Pancreas (tissue), 10 donors: ENCODE measurements at regions not wholly inside any gene's neighbourhood (a gene's known extent, or its start where the extent isn't known, plus 50 kb on each side); places are given as distances from the start of the nearest gene placed in this dataset.

Experiments
- ATAC-seq, 4 donors: fragments of 200-7000 bp; cut with Tn5 transposase; one replicate each; pipeline versions ENCODE4 v1.8.0 to v1.9.1; 2020; ENCODE audit warnings: mild to moderate bottlenecking in 4 of 4, moderate library complexity in 4 of 4
- DNase-seq, 6 donors: peaks; one replicate each; pipeline ENCODE4 v3.0.0-alpha.2; 2020
- FAIRE-seq: peaks from 2 replicates; lab custom pipeline; 2012; peaks lifted over from hg19 to GRCh38; lab: Jason Lieb, UNC
- H3K27ac ChIP-seq, 4 donors: fragments of 200-600 bp; sonication (generic); 1 replicate in 3 of 4; 2 replicates in 1 of 4; pipeline versions ENCODE4 v1.5.0 to v1.8.0; 2020
- H3K27me3 ChIP-seq, 4 donors: fragments of 200-600 bp; one replicate each; pipeline ENCODE4 v1.8.0; 2021
- H3K36me3 ChIP-seq, 3 donors: fragments of 200-600 bp; sonication (generic) in 1 of 3; one replicate each; pipeline versions ENCODE4 v1.5.0 to v1.8.0; 2020 to 2021
- H3K4me1 ChIP-seq, 3 donors: fragments of 200-600 bp; one replicate each; pipeline ENCODE4 v1.8.0; 2021
- H3K4me3 ChIP-seq, 4 donors: fragments of 200-600 bp; sonication (generic) in 2 of 4; one replicate each; pipeline versions ENCODE4 v1.5.0 to v1.8.0; 2020 to 2021
- H3K9me3 ChIP-seq, 4 donors: fragments of 200-600 bp; one replicate each; pipeline ENCODE4 v1.8.0; 2021
- WGBS, 2 donors: extraction: QIAGEN DNeasy Blood & Tissue Kit; methylation state at CpG; one replicate each; pipeline ENCODE4 v1.1.7; 2013; 5-methylcytosine and 5-hydroxymethylcytosine counted together
- intact Hi-C, 3 donors: fragments of 100-400 bp; cut with DNase I; formaldehyde crosslinking; loops; one replicate each; pipeline versions ENCODE4 v1.11.1 to v1.14.2; 2022
- TF ChIP-seq, protein P1 (sequence below), 4 donors: fragments of 200-600 bp; sonication (generic) in 3 of 4; IDR thresholded peaks; one replicate each; pipeline versions ENCODE4 v1.5.0 to v1.8.0; 2021; ENCODE audit warnings: antibody characterized with exemption in 4 of 4
- donor health status: healthy with polysubstance abuse.
- donor health status: DM: no; HTN: no; CAD: no; lungs with moderate emphysema.
- donor health status: DM: no; HTN: no; CAD: no.
- donor health status: control.
- donor health status: control.
- donor health status: Bipolar disorder and iron deficiency.
- donor health status: DM: yes; HTN: yes; CAD: no.
- donor health status: DM: no; HTN: no; CAD: no.
- donor health status: DM: no; HTN: no; CAD: no.
- donor health status: DM: yes; HTN: yes; CAD: no.

GRCh38 chr6:24991810-24992467 lies 56.2 kb upstream of the RIPOR2 start:
- H3K27me3 ChIP-seq: no peaks in the 10 kb centered on the region
- H3K9me3 ChIP-seq: no peaks in the 10 kb centered on the region
- DNase-seq: peak in 5 of 6 donors; percentile 28 to 59 (median 37)
- TF ChIP-seq, protein P1, sequence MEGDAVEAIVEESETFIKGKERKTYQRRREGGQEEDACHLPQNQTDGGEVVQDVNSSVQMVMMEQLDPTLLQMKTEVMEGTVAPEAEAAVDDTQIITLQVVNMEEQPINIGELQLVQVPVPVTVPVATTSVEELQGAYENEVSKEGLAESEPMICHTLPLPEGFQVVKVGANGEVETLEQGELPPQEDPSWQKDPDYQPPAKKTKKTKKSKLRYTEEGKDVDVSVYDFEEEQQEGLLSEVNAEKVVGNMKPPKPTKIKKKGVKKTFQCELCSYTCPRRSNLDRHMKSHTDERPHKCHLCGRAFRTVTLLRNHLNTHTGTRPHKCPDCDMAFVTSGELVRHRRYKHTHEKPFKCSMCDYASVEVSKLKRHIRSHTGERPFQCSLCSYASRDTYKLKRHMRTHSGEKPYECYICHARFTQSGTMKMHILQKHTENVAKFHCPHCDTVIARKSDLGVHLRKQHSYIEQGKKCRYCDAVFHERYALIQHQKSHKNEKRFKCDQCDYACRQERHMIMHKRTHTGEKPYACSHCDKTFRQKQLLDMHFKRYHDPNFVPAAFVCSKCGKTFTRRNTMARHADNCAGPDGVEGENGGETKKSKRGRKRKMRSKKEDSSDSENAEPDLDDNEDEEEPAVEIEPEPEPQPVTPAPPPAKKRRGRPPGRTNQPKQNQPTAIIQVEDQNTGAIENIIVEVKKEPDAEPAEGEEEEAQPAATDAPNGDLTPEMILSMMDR (IDR thresholded peaks at IDR 0.05): peak; percentile 50 to 75 (median 64)
- no peaks in the 10 kb centered on the region for H3K36me3 ChIP-seq
- no peak overlapping the region for H3K27ac ChIP-seq
- WGBS, 2 donors: 71 to 78% methylated on average over 5 of the region's 5 CpGs
- no peaks in the 10 kb centered on the region for H3K4me1 ChIP-seq
- no peak for FAIRE-seq
- ATAC-seq: peak; percentile 72 to 97 (median 92)
- intact Hi-C loops: loop anchor here in 1 of 3 donors (10.0 kb wide), 1 partner anchor 137 kb away; no protein-coding TSS in a partner anchor
- H3K4me3 ChIP-seq: no peak overlapping the region

DNA sequence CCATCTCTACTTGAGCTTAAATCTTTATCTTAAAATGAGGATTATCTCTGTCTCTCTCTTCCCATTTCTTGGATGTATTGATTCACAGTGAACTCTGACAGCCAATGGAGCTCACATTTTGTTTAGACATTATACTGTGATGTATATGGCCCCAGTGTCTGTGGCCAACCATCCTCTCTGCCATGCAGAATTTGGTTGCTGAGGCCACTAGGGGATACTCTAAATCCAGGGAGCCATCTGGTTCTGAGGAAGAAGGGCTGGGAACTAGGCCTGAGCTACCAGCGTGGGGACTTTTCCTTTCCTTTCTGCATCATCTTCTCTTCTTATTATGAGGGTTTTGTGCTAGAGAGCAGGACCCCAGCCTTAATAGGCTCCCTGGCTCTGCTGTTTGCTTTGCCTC lies 59.1 kb upstream of the RIPOR2 start:
- no peak overlapping the region for H3K27ac ChIP-seq
- H3K4me1 ChIP-seq: no peaks in the 10 kb centered on the region
- H3K9me3 ChIP-seq: no peaks in the 10 kb centered on the region
- WGBS, 2 donors: 80 to 93% methylated on average over 1 of the region's 1 CpG
- no peaks in the 10 kb centered on the region for H3K27me3 ChIP-seq
- TF ChIP-seq, protein P1 (IDR thresholded peaks at IDR 0.05): no peak
- no peak for ATAC-seq
- H3K36me3 ChIP-seq: no peaks in the 10 kb centered on the region
- DNase-seq: no peak
- intact Hi-C loops: loop anchor here in 1 of 3 donors (10.0 kb wide), 1 partner anchor 140 kb away; no protein-coding TSS in a partner anchor
- no peak for FAIRE-seq
- no peak overlapping the region for H3K4me3 ChIP-seq

- no peaks in the 10 kb centered on the region for H3K36me3 ChIP-seq
- no peak overlapping the region for H3K27ac ChIP-seq
- no peak for FAIRE-seq
- ATAC-seq: no peak
- WGBS, 2 donors: 77 to 100% methylated on average over 4 of the region's 4 CpGs
- intact Hi-C loops: loop anchor here in 1 of 3 donors (10.0 kb wide), 1 partner anchor 140 kb away; no protein-coding TSS in a partner anchor
- no peaks in the 10 kb centered on the region for H3K9me3 ChIP-seq
- TF ChIP-seq, protein P1 (IDR thresholded peaks at IDR 0.05): no peak
- no peaks in the 10 kb centered on the region for H3K27me3 ChIP-seq
- no peak for DNase-seq
- H3K4me1 ChIP-seq: no peaks in the 10 kb centered on the region
- H3K4me3 ChIP-seq: no peak overlapping the region
Observed at GRCh38 chr6:24995270-24995669, 59.5 kb upstream of the RIPOR2 start.

GRCh38 chr6:24996269-24996836 lies 60.6 kb upstream of the RIPOR2 start:
- H3K4me3 ChIP-seq: no peak overlapping the region
- intact Hi-C loops: loop anchor here in 1 of 3 donors (10.0 kb wide), 1 partner anchor 142 kb away; no protein-coding TSS in a partner anchor
- H3K9me3 ChIP-seq: no peaks in the 10 kb centered on the region
- peak in 2 of 4 donors; percentile 29 to 43 for ATAC-seq
- no peak for FAIRE-seq
- WGBS, 2 donors: 60 to 61% methylated on average over 5 of the region's 5 CpGs
- H3K36me3 ChIP-seq: no peaks in the 10 kb centered on the region
- TF ChIP-seq, protein P1 (IDR thresholded peaks at IDR 0.05): no peak
- no peak overlapping the region for H3K27ac ChIP-seq
- no peaks in the 10 kb centered on the region for H3K4me1 ChIP-seq
- no peaks in the 10 kb centered on the region for H3K27me3 ChIP-seq
- DNase-seq: no peak

DNA sequence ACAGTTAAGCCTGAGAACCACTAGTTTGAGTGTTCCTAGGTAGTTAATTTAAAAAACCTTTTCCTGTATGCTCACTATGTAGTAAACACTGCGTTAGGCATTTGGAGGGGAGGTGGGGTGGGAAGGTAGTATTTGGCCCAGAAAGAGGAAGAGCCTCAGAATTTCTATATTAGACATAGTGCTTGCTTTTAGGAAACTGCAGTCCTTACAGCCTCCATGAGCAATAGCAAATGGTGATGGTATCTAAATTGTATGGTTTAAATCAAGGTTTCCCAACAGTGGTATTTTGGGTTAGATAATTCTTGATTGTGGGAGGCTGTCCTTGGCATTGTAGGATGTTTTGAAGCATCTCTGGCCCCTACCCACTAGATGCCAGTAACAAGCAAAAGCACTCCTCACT lies 61.5 kb upstream of the RIPOR2 start:
- H3K4me3 ChIP-seq: no peak overlapping the region
- ATAC-seq: no peak
- 76 to 83% methylated on average over 1 of the region's 1 CpG for WGBS, 2 donors
- no peak for FAIRE-seq
- intact Hi-C loops: loop anchor here in 1 of 3 donors (10.0 kb wide), 1 partner anchor 142 kb away; no protein-coding TSS in a partner anchor
- TF ChIP-seq, protein P1 (IDR thresholded peaks at IDR 0.05): no peak
- DNase-seq: no peak
- H3K27ac ChIP-seq: no peak overlapping the region
- H3K27me3 ChIP-seq: no peaks in the 10 kb centered on the region
- no peaks in the 10 kb centered on the region for H3K9me3 ChIP-seq
- H3K36me3 ChIP-seq: no peaks in the 10 kb centered on the region
- H3K4me1 ChIP-seq: no peaks in the 10 kb centered on the region
